ENCODE measurements at regions not wholly inside any gene's neighbourhood (a gene's known extent, or its start where the extent isn't known, plus 50 kb on each side); places are given as distances from the start of the nearest gene placed in this dataset.

- H3K36me3 ChIP-seq = no peaks in the 10 kb centered on the region
- no peak overlapping the region for H3K27ac ChIP-seq
- TF ChIP-seq, protein P1, sequence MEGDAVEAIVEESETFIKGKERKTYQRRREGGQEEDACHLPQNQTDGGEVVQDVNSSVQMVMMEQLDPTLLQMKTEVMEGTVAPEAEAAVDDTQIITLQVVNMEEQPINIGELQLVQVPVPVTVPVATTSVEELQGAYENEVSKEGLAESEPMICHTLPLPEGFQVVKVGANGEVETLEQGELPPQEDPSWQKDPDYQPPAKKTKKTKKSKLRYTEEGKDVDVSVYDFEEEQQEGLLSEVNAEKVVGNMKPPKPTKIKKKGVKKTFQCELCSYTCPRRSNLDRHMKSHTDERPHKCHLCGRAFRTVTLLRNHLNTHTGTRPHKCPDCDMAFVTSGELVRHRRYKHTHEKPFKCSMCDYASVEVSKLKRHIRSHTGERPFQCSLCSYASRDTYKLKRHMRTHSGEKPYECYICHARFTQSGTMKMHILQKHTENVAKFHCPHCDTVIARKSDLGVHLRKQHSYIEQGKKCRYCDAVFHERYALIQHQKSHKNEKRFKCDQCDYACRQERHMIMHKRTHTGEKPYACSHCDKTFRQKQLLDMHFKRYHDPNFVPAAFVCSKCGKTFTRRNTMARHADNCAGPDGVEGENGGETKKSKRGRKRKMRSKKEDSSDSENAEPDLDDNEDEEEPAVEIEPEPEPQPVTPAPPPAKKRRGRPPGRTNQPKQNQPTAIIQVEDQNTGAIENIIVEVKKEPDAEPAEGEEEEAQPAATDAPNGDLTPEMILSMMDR (IDR thresholded peaks at IDR 0.05) = no peak
Observed at GRCh38 chr13:74015137-74015536, 119.1 kb downstream of the KLF12 start.

GRCh38 chr13:74009100-74009668, 125.0 kb downstream of the KLF12 start:
- Histone ChIP-seq H3K27ac (no peak overlapping the region), H3K4me3 (no peak overlapping the region), H3K36me3 (no peaks in the 10 kb centered on the region), H3K4me1 (no peaks in the 10 kb centered on the region), H3K9me3 (no peaks in the 10 kb centered on the region), H3K27me3 (no peaks in the 10 kb centered on the region)
- TF ChIP-seq, protein P1 (IDR thresholded peaks at IDR 0.05) = no peak
- intact Hi-C loops (cut with DNase I) = no loop called here
- no peak for DNase-seq (ENCODE audit: low spot score in 2 of 2)

More at GRCh38 chr13:74015137-74015536, 119.1 kb downstream of the KLF12 start:
- DNase-seq (ENCODE audit: low spot score in 2 of 2) = no peak
- intact Hi-C loops (cut with DNase I) = no loop called here
- no peaks in the 10 kb centered on the region for H3K9me3 ChIP-seq
- H3K27me3 ChIP-seq = no peaks in the 10 kb centered on the region
- H3K4me1 ChIP-seq = no peaks in the 10 kb centered on the region
- H3K4me3 ChIP-seq = no peak overlapping the region

- H3K4me3 ChIP-seq = no peak overlapping the region
- H3K27ac ChIP-seq = no peak overlapping the region
- no peaks in the 10 kb centered on the region for H3K9me3 ChIP-seq
- intact Hi-C loops (cut with DNase I) = no loop called here
- H3K4me1 ChIP-seq = peaks cover 0 to 9% of the 10 kb centered on the region in 2 donors
- no peak for DNase-seq (ENCODE audit: low spot score in 2 of 2)
- H3K36me3 ChIP-seq = no peaks in the 10 kb centered on the region
- TF ChIP-seq, protein P1 (IDR thresholded peaks at IDR 0.05) = no peak
- H3K27me3 ChIP-seq = no peaks in the 10 kb centered on the region
Observed at GRCh38 chr13:74006666-74007065, 127.5 kb downstream of the KLF12 start.

- TF ChIP-seq, protein P1 (IDR thresholded peaks at IDR 0.05) = no peak
- intact Hi-C loops (cut with DNase I) = no loop called here
- Histone ChIP-seq H3K4me1 (peaks cover 0 to 9% of the 10 kb centered on the region in 2 donors), H3K27me3 (no peaks in the 10 kb centered on the region), H3K36me3 (no peaks in the 10 kb centered on the region), H3K27ac (no peak overlapping the region), H3K4me3 (no peak overlapping the region), H3K9me3 (no peaks in the 10 kb centered on the region)
- no peak for DNase-seq (ENCODE audit: low spot score in 2 of 2)
Observed at GRCh38 chr13:74005320-74006157, 128.7 kb downstream of the KLF12 start.

DNA sequence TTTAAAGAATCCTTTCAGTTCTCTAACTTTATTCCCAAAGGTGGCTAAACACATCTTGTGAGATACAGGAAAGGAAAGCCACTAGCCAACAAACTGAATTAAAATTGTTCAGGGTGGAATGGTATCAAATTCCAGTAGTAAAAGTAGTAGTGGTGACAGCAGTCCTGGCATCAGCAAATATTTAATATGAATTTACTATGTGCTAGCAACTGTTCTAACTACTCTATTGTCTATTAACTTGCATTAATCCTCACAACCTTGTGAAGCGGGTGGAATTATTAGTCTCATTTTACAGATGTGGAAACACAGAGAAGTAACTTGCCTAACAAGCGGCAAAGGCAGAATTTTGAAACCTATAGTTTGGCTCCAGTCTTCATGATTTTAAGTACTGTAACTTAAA, 130.1 kb downstream of the KLF12 start:
- H3K9me3 ChIP-seq = no peaks in the 10 kb centered on the region
- no peak overlapping the region for H3K4me3 ChIP-seq
- H3K36me3 ChIP-seq = no peaks in the 10 kb centered on the region
- H3K4me1 ChIP-seq = peaks cover 0 to 9% of the 10 kb centered on the region in 2 donors
- no peak overlapping the region for H3K27ac ChIP-seq
- intact Hi-C loops (cut with DNase I) = no loop called here
- no peaks in the 10 kb centered on the region for H3K27me3 ChIP-seq
- DNase-seq (ENCODE audit: low spot score in 2 of 2) = no peak
- TF ChIP-seq, protein P1 (IDR thresholded peaks at IDR 0.05) = no peak
